Left ventricle myocardium inferior (tissue), 1 donor: ENCODE measurements at regions not wholly inside any gene's neighbourhood (a gene's known extent, or its start where the extent isn't known, plus 50 kb on each side); places are given as distances from the start of the nearest gene placed in this dataset.

ENCODE experiments used
- DNase-seq: peaks from one replicate; pipeline ENCODE4 v3.0.0-alpha.2; 2020
- H3K27ac ChIP-seq: fragments of 200-600 bp; replicated peaks from 2 replicates; pipeline ENCODE4 v1.8.0; 2021
- H3K27me3 ChIP-seq: fragments of 200-600 bp; 2 replicates; pipeline ENCODE4 v1.8.0; 2021; ENCODE audit warnings: low read depth
- H3K36me3 ChIP-seq: fragments of 200-600 bp; 2 replicates; pipeline ENCODE4 v1.8.0; 2021
- H3K4me1 ChIP-seq: fragments of 200-600 bp; 2 replicates; pipeline ENCODE4 v1.8.0; 2021
- H3K4me3 ChIP-seq: fragments of 200-600 bp; 2 replicates; pipeline ENCODE4 v1.8.0; 2021; ENCODE audit warnings: mild to moderate bottlenecking, moderate library complexity
- H3K9me3 ChIP-seq: fragments of 200-600 bp; replicated peaks from 2 replicates; pipeline ENCODE4 v1.8.0; 2021
- CTCF ChIP-seq: fragments of 200-600 bp; IDR thresholded peaks from 2 replicates; pipeline ENCODE4 v1.8.0; 2021; ENCODE audit warnings: antibody characterized with exemption, mild to moderate bottlenecking, borderline replicate concordance
- intact Hi-C: fragments of 100-400 bp; cut with micrococcal nuclease; formaldehyde crosslinking; loops from one replicate; pipeline ENCODE4 v1.11.0; 2022
- donor health status: DM: no; HTN: yes; CAD: no; lungs with severe emphysema.

DNA sequence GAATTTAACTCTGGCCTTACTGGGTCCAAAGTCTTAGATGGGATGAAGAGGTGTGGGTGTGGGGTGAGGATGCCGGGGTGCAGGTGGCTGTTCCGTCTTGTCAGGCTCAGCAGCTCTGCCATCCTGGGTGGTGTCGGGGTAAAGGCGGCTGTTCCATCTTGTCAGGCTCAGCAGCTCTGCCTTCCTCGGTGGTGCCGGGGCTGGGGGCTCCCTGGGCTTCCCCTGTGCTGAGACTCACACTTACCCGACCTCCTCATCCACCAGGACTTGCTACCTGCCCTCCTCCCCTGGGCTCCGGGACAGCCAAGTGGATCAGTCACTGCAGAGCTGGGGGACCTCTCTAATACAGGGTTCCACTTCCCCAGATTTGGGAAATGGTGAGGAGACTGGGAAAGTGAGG, 244.3 kb upstream of the SHH start:
- no peak for DNase-seq
- intact Hi-C loops: no loop called here
- no peak overlapping the region for H3K4me3 ChIP-seq

DNA sequence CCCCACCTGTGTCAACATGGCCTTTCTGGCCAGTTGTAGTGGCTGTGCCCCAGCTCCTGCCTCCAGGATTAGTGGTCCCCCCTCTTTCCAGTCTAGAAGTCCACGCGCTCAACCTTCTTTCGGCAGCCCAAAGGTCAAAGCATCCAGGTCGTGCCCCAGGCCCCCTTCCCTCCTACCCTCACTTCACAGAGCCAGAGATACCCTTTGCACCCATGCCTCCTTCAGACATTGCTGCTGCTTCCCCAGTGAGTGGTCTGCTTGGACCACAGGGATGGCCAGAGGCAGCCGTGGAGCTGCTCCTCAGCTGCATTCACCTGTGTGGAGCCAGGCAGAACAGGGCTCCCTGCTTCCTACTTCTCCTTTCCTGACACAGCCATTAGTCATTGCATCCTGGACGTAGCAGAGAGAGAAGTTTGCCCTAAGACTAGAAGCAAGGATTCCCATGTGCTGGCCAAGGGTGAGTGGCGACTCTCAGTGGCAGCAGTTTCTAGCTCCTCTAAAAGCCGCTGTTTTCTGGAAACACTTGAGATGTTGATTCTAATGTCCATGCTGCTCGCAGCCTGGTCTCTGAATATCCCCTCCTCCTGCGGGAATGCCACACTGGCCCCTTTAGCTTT, 243.1 kb upstream of the SHH start:
- no peak overlapping the region for H3K4me3 ChIP-seq
- TF ChIP-seq CTCF: no peak
- no peak overlapping the region for H3K27ac ChIP-seq
- H3K9me3 ChIP-seq: no peaks in the 10 kb centered on the region
- peaks cover 33% of the 10 kb centered on the region for H3K27me3 ChIP-seq
- no peaks in the 10 kb centered on the region for H3K4me1 ChIP-seq
- intact Hi-C loops: no loop called here
- H3K36me3 ChIP-seq: no peaks in the 10 kb centered on the region
- DNase-seq: no peak

More for the DNA sequence above, 244.3 kb upstream of the SHH start:
- Histone ChIP-seq H3K36me3 (no peaks in the 10 kb centered on the region), H3K9me3 (no peaks in the 10 kb centered on the region), H3K4me1 (no peaks in the 10 kb centered on the region), H3K27me3 (peaks cover 30% of the 10 kb centered on the region), H3K27ac (no peak overlapping the region)
- TF ChIP-seq CTCF: no peak

- intact Hi-C loops: no loop called here
- no peak for DNase-seq
Observed at GRCh38 chr7:156051884-156052283, 239.6 kb upstream of the SHH start.

GRCh38 chr7:156050636-156051569, 238.6 kb upstream of the SHH start:
- intact Hi-C loops: no loop called here

More at GRCh38 chr7:156051884-156052283, 239.6 kb upstream of the SHH start:
- Histone ChIP-seq H3K4me1 (no peaks in the 10 kb centered on the region), H3K9me3 (peaks cover 11% of the 10 kb centered on the region), H3K4me3 (no peak overlapping the region), H3K36me3 (no peaks in the 10 kb centered on the region), H3K27me3 (peaks cover 10% of the 10 kb centered on the region), H3K27ac (no peak overlapping the region)
- no peak for TF ChIP-seq CTCF

DNA sequence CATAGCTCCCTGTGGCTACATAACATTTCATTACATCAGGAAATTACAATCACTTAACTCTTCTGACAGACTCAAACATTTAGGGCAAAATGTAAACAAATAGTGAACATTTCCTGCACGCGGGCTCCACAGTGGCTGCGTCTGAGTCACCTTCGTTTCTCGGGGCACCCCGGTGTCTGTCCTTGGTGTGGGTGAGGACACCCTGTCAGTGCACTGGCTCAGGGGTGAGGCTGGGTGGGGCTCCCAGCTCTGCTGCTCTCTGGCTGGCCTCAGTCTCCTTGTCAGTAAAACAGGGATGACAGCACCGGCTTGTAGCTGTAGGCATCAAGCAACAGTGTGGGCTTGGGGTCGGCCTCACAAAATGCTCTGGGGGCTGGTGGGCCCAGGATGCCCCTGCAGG, 237.1 kb upstream of the SHH start:
- no peak for DNase-seq

More at GRCh38 chr7:156050636-156051569, 238.6 kb upstream of the SHH start:
- Histone ChIP-seq H3K36me3 (no peaks in the 10 kb centered on the region), H3K9me3 (peaks cover 14% of the 10 kb centered on the region), H3K27ac (no peak overlapping the region), H3K4me3 (no peak overlapping the region), H3K27me3 (peaks cover 4% of the 10 kb centered on the region), H3K4me1 (no peaks in the 10 kb centered on the region)
- TF ChIP-seq CTCF: no peak
- no peak for DNase-seq

More for the DNA sequence above, 237.1 kb upstream of the SHH start:
- no peak overlapping the region for H3K4me3 ChIP-seq
- peaks cover 4% of the 10 kb centered on the region for H3K27me3 ChIP-seq
- no peak overlapping the region for H3K27ac ChIP-seq
- H3K9me3 ChIP-seq: peaks cover 14% of the 10 kb centered on the region
- intact Hi-C loops: no loop called here
- no peaks in the 10 kb centered on the region for H3K36me3 ChIP-seq
- no peaks in the 10 kb centered on the region for H3K4me1 ChIP-seq
- TF ChIP-seq CTCF: no peak
